ENCODE measurements at regions not wholly inside any gene's neighbourhood (a gene's known extent, or its start where the extent isn't known, plus 50 kb on each side); places are given as distances from the start of the nearest gene placed in this dataset.

- TF ChIP-seq ZNF462 (CRISPR knock-in tag; IDR thresholded peaks at IDR 0.05): no peak
- no peak for TF ChIP-seq CTCF (conservative IDR thresholded peaks at IDR 0.05; ENCODE audit: low read depth in 2 of 2)
- no peak for TF ChIP-seq REST (IDR thresholded peaks at IDR 0.05; ENCODE audit: unreplicated experiment)
- TF ChIP-seq ZNF331 (CRISPR knock-in tag; IDR thresholded peaks at IDR 0.05; ENCODE audit: low read depth): no peak
- TF ChIP-seq CREB1 (CRISPR knock-in tag; IDR thresholded peaks at IDR 0.05; ENCODE audit: low read depth): no peak
- TF ChIP-seq POLR2AphosphoS5 (IDR thresholded peaks at IDR 0.05; ENCODE audit: low read depth): no peak
- no peak for TF ChIP-seq STAT1 (IDR thresholded peaks at IDR 0.05; ENCODE audit: unreplicated experiment)
These were observed 1184.9 kb upstream of the ACVR2A start (continued) for GRCh38 chr2:146659976-146660375.

All from GM23338 (cell line).